Head of caudate nucleus (tissue), 42 donors: ENCODE measurements at regions not wholly inside any gene's neighbourhood (a gene's known extent, or its start where the extent isn't known, plus 50 kb on each side); places are given as distances from the start of the nearest gene placed in this dataset.
"Not testable (repeated sequence)": the region's sequence is repeated elsewhere in the genome, so short reads cannot be mapped to it uniquely, and the experiment has no call there.

Experiments used
- DNase-seq, 42 donors: peaks; one replicate each; pipeline versions ENCODE4 v3.0.0 to v3.0.0-alpha.2; 2020 to 2021; ENCODE audit warnings: mixed read lengths in 7 of 42
- intact Hi-C: fragments of 100-400 bp; cut with DNase I; formaldehyde crosslinking; loops from one replicate; pipeline ENCODE4 v1.15.0; 2022

- intact Hi-C loops: no loop called here
- DNase-seq: no peak
These were observed 369.3 kb upstream of the TMPRSS15 start for GRCh38 chr21:18772897-18773296.

GRCh38 chr21:18776936-18777335, 373.4 kb upstream of the TMPRSS15 start:
- intact Hi-C loops: no loop called here
- DNase-seq: no peak

GRCh38 chr21:18782721-18783120, 379.1 kb upstream of the TMPRSS15 start:
- DNase-seq: no peak
- intact Hi-C loops: no loop called here

GRCh38 chr21:18801468-18801867, 397.9 kb upstream of the TMPRSS15 start:
- intact Hi-C loops: no loop called here
- DNase-seq: peak in 1 of 42 donors; percentile 2

- no peak for DNase-seq
- intact Hi-C loops: no loop called here
These were observed 400.0 kb upstream of the TMPRSS15 start for GRCh38 chr21:18803624-18804023.

- DNase-seq: no peak
- intact Hi-C loops: no loop called here
These were observed 406.6 kb upstream of the TMPRSS15 start for GRCh38 chr21:18810136-18810535.

GRCh38 chr21:18812308-18812707, 408.7 kb upstream of the TMPRSS15 start:
- no peak for DNase-seq
- intact Hi-C loops: no loop called here

GRCh38 chr21:18819507-18819906, 415.9 kb upstream of the TMPRSS15 start:
- no peak for DNase-seq
- intact Hi-C loops: no loop called here

- DNase-seq: no peak
- intact Hi-C loops: no loop called here
These were observed 423.0 kb upstream of the TMPRSS15 start for GRCh38 chr21:18826562-18826961.

- no peak for DNase-seq
- intact Hi-C loops: no loop called here
These were observed 428.5 kb upstream of the TMPRSS15 start for GRCh38 chr21:18831942-18832676.

- no peak for DNase-seq
- intact Hi-C loops: no loop called here
These were observed 429.4 kb upstream of the TMPRSS15 start for GRCh38 chr21:18832950-18833349.

- intact Hi-C loops, DNase-seq: not testable (repeated sequence)
These were observed 430.5 kb upstream of the TMPRSS15 start for GRCh38 chr21:18834121-18834520.

- DNase-seq: no peak
These were observed 436.7 kb upstream of the TMPRSS15 start for GRCh38 chr21:18840239-18840638.

GRCh38 chr21:18857606-18858005, 454.0 kb upstream of the TMPRSS15 start:
- DNase-seq: peak in 1 of 42 donors; percentile 29
- intact Hi-C loops: not testable (repeated sequence)

More at GRCh38 chr21:18840239-18840638, 436.7 kb upstream of the TMPRSS15 start:
- intact Hi-C loops: no loop called here

GRCh38 chr21:18869104-18869503, 465.5 kb upstream of the TMPRSS15 start:
- no peak for DNase-seq
- intact Hi-C loops: no loop called here

- no peak for DNase-seq
- intact Hi-C loops: no loop called here
These were observed 474.3 kb upstream of the TMPRSS15 start for GRCh38 chr21:18877917-18878316.

- no peak for DNase-seq
- intact Hi-C loops: no loop called here
These were observed 484.5 kb upstream of the TMPRSS15 start for GRCh38 chr21:18887922-18888602.

- no peak for DNase-seq
- intact Hi-C loops: no loop called here
These were observed 489.8 kb upstream of the TMPRSS15 start for GRCh38 chr21:18893406-18893805.

GRCh38 chr21:18894387-18894786, 490.8 kb upstream of the TMPRSS15 start:
- DNase-seq: no peak
- intact Hi-C loops: no loop called here

- intact Hi-C loops: no loop called here
- DNase-seq: no peak
These were observed 495.7 kb upstream of the TMPRSS15 start for GRCh38 chr21:18899261-18899660.

- no peak for DNase-seq
- intact Hi-C loops: no loop called here
These were observed 499.1 kb upstream of the TMPRSS15 start for GRCh38 chr21:18902660-18903059.
